KMS-11 (cell line): ENCODE measurements at regions not wholly inside any gene's neighbourhood (a gene's known extent, or its start where the extent isn't known, plus 50 kb on each side); places are given as distances from the start of the nearest gene placed in this dataset.

Experiments used
- H2AFZ ChIP-seq: fragments of 200-600 bp; sonication (generic); 2 replicates; pipeline ENCODE4 v1.6.1; 2016; ENCODE audit warnings: antibody characterized with exemption, mixed run types, low read depth
- H3K27ac ChIP-seq: fragments of 200-600 bp; sonication (generic); 2 replicates; pipeline ENCODE4 v1.6.1; 2016; ENCODE audit warnings: mild to moderate bottlenecking, mixed run types
- H3K27me3 ChIP-seq: fragments of 200-600 bp; sonication (generic); 2 replicates; pipeline ENCODE4 v1.6.1; 2017; ENCODE audit warnings: mild to moderate bottlenecking, low read depth, mixed run types, moderate library complexity; ENCODE audit not compliant: insufficient read depth
- H3K36me3 ChIP-seq: fragments of 200-600 bp; sonication (generic); 2 replicates; pipeline ENCODE4 v1.6.1; 2017; ENCODE audit warnings: mild to moderate bottlenecking, mixed run types; ENCODE audit not compliant: insufficient read depth
- H3K4me1 ChIP-seq: fragments of 200-600 bp; sonication (generic); 2 replicates; pipeline ENCODE4 v1.6.1; 2016; ENCODE audit warnings: mild to moderate bottlenecking, low read depth, mixed run types; ENCODE audit not compliant: poor library complexity, severe bottlenecking
- H3K4me2 ChIP-seq: fragments of 200-600 bp; sonication (generic); 2 replicates; pipeline ENCODE4 v1.7.0; 2016; ENCODE audit warnings: mild to moderate bottlenecking, mixed run types
- H3K4me3 ChIP-seq: fragments of 200-600 bp; sonication (generic); IDR thresholded peaks from 2 replicates; pipeline ENCODE4 v1.6.1; 2017; ENCODE audit warnings: low read depth, low read length, mixed read lengths; ENCODE audit not compliant: insufficient read depth
- H3K79me2 ChIP-seq: fragments of 200-600 bp; sonication (generic); 2 replicates; pipeline ENCODE4 v1.6.1; 2016; ENCODE audit warnings: low read depth, mixed run types; ENCODE audit not compliant: insufficient read depth
- H3K9ac ChIP-seq: fragments of 200-600 bp; sonication (generic); 2 replicates; pipeline ENCODE4 v1.6.1; 2016; ENCODE audit warnings: mild to moderate bottlenecking, mixed run types
- H4K20me1 ChIP-seq: fragments of 200-600 bp; sonication (generic); 2 replicates; pipeline ENCODE4 v1.6.1; 2016; ENCODE audit warnings: mild to moderate bottlenecking, mixed run types; ENCODE audit not compliant: insufficient read depth
- CTCF ChIP-seq: fragments of 200-600 bp; sonication (generic); conservative IDR thresholded peaks from 2 replicates; pipeline ENCODE4 v1.6.1; 2017; ENCODE audit warnings: low read depth, mild to moderate bottlenecking, antibody characterized with exemption, low read length, moderate library complexity, mixed read lengths

GRCh38 chrX:124605511-124605910, 259.1 kb downstream of the SH2D1A start:
- Histone ChIP-seq H3K79me2 (no peaks in the 10 kb centered on the region), H3K4me3 (no peak overlapping the region), H3K36me3 (no peaks in the 10 kb centered on the region), H3K4me1 (no peaks in the 10 kb centered on the region), H3K4me2 (no peak overlapping the region), H3K27me3 (no peaks in the 10 kb centered on the region), H3K27ac (no peak overlapping the region), H4K20me1 (no peaks in the 10 kb centered on the region), H2AFZ (no peak overlapping the region), H3K9ac (no peak overlapping the region)
- no peak for TF ChIP-seq CTCF

- H4K20me1 ChIP-seq, result no peaks in the 10 kb centered on the region
- H3K27me3 ChIP-seq, result no peaks in the 10 kb centered on the region
- H3K79me2 ChIP-seq, result no peaks in the 10 kb centered on the region
- no peak overlapping the region for H3K4me3 ChIP-seq
- no peaks in the 10 kb centered on the region for H3K4me1 ChIP-seq
- H3K9ac ChIP-seq, result no peak overlapping the region
- no peak overlapping the region for H3K4me2 ChIP-seq
- no peak for TF ChIP-seq CTCF
- H3K27ac ChIP-seq, result no peak overlapping the region
- H3K36me3 ChIP-seq, result no peaks in the 10 kb centered on the region
- H2AFZ ChIP-seq, result no peak overlapping the region
Measured at GRCh38 chrX:124606724-124607123, 260.4 kb downstream of the SH2D1A start.

GRCh38 chrX:124619710-124620109, 273.3 kb downstream of the SH2D1A start:
- no peak for TF ChIP-seq CTCF
- Histone ChIP-seq H3K4me2 (no peak overlapping the region), H3K4me1 (no peaks in the 10 kb centered on the region), H3K79me2 (no peaks in the 10 kb centered on the region), H3K27me3 (no peaks in the 10 kb centered on the region), H3K4me3 (no peak overlapping the region), H3K9ac (no peak overlapping the region), H3K27ac (no peak overlapping the region), H3K36me3 (no peaks in the 10 kb centered on the region), H4K20me1 (no peaks in the 10 kb centered on the region), H2AFZ (no peak overlapping the region)

- no peak overlapping the region for H2AFZ ChIP-seq
- H3K27me3 ChIP-seq, result no peaks in the 10 kb centered on the region
- no peak overlapping the region for H3K27ac ChIP-seq
- no peaks in the 10 kb centered on the region for H3K79me2 ChIP-seq
- no peak overlapping the region for H3K4me3 ChIP-seq
- no peak overlapping the region for H3K4me2 ChIP-seq
- no peak for TF ChIP-seq CTCF
- no peaks in the 10 kb centered on the region for H4K20me1 ChIP-seq
- H3K4me1 ChIP-seq, result no peaks in the 10 kb centered on the region
- H3K36me3 ChIP-seq, result no peaks in the 10 kb centered on the region
- no peak overlapping the region for H3K9ac ChIP-seq
Measured at GRCh38 chrX:124634363-124634762, 288.0 kb downstream of the SH2D1A start.
